ENCODE measurements at regions not wholly inside any gene's neighbourhood (a gene's known extent, or its start where the extent isn't known, plus 50 kb on each side); places are given as distances from the start of the nearest gene placed in this dataset.

- TF ChIP-seq CTCF (IDR thresholded peaks at IDR 0.05; ENCODE audit: low read length) (no peak), EZH2 (IDR thresholded peaks at IDR 0.05; ENCODE audit: borderline replicate concordance, low read length) (no peak)
These were observed 238.5 kb downstream of the TBX18 start for GRCh38 chr6:84525907-84526306.
